ENCODE measurements at regions not wholly inside any gene's neighbourhood (a gene's known extent, or its start where the extent isn't known, plus 50 kb on each side); places are given as distances from the start of the nearest gene placed in this dataset.
A peak's percentile ranks its signal among the peaks of the same experiment; 100 is the strongest.

GRCh38 chr12:14156606-14157005 is 175.2 kb upstream of the GRIN2B start:
- no peak for TF ChIP-seq CTCF (IDR thresholded peaks at IDR 0.05)

DNA sequence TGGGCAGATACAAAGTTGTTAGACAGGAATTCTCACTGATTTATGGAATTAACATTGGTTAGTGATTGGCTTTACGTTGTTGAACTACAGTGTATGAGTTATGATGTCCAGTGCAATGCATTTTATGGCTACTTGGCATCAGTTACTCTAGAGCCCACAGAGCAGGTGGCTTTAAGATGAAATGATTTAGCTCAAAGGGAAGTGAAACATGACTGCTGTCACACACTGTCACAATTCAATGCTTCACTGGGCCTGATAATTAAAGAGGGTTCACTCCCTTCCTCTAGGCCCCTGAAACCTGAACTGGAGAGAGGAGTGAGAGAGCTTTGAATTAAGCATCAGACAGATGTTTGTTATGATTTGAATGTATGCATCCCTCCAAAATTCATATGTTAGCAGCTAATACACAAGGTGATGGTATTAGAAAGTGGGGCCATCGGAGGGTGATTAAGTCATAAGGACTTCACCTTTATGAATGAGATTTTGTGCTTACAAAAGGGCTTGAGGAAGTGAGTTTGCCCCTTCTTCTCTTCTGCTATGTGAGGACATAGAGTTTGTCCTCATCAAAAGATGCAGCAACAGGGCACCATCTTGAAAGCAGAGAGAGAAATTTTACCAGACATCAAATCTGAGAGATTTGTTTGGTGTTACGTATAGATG is 175.8 kb upstream of the GRIN2B start:
- TF ChIP-seq CTCF (IDR thresholded peaks at IDR 0.05): no peak

DNA sequence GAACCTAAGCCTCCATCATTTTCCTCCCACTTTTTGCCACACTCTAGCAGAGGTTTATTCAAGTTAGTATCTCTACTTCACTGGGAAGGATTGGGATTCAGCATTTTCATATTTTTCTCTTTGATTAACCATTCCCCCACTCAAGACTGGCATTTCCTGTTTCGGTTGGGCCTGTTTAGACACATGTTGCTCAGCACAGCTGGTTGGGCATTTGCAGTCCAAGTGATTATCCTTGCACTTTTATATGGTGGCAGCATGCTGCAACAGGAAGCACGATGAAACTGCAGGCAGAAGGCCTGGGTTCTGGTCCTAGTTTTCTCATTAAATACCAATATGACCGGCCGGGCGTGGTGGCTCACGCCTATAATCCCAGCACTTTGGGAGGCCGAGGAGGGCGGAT is 182.9 kb upstream of the GRIN2B start:
- no peak for TF ChIP-seq CTCF (IDR thresholded peaks at IDR 0.05)

- peak; percentile 94 for TF ChIP-seq CTCF (IDR thresholded peaks at IDR 0.05)
These were observed 185.7 kb upstream of the GRIN2B start for GRCh38 chr12:14167005-14167628.

DNA sequence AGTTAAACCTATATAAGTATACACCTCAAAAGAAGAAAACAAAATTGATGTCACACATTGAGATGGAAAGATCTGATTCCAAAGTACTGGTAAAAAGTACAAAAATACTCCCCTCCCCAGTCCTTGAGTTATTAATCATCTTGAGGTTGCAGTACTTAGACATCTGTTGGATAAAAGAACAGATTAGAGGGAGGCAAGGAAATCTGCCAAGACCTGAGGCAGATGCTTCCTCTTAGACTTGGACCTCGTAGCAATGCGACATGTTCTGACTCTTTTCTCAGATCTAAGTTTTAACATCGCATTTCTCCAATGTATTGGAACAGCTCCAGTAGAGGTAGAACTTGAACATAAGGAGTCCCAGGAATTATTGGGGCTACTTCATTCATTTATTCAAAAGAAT is 187.9 kb upstream of the GRIN2B start:
- no peak for TF ChIP-seq CTCF (IDR thresholded peaks at IDR 0.05)

GRCh38 chr12:14171106-14171505 is 189.7 kb upstream of the GRIN2B start:
- TF ChIP-seq CTCF (IDR thresholded peaks at IDR 0.05): no peak

DNA sequence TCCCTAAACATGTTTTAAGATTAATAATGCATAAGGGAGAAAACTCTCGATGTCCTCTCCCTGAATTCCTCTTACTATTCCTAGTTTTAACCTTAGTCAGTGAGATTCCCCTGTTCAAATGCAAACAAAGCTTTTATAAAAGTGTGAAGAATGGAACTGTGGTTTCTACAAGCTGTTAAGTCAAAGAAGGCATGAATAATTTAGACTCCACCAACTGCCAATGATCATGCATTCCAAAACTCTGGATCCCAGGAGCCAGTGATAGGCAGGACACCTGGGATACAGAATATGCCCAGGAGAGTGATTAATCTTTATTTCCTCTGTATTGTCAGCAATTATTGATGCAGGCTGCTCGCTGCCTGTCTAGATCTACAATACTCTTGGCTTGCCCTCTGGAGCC is 190.3 kb upstream of the ATF7IP start:
- TF ChIP-seq CTCF (IDR thresholded peaks at IDR 0.05): no peak
